ENCODE measurements at regions not wholly inside any gene's neighbourhood (a gene's known extent, or its start where the extent isn't known, plus 50 kb on each side); places are given as distances from the start of the nearest gene placed in this dataset.
"Not testable (repeated sequence)": the region's sequence is repeated elsewhere in the genome, so short reads cannot be mapped to it uniquely, and the experiment has no call there.

DNA sequence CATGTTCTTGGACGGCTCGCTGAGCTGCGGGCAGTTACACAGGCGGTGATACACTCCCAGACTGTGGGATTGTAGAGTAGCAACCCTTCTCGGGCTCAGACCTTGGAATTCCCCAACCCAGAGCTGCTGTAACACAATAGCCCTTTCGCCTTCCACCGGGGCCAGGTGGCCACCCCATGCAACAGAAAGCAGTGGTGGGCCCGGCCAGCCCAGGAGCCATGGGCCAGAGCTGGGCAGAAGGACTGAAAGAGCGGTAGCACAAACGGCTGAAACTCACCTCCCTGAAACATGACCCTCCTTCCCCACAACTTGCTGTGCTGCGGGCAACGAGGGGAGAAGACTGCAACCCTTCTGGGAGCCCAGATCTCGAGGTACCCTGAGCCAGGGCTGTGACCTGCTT, 429.0 kb downstream of the SLITRK1 start:
- Histone ChIP-seq H3K9me3 (no peaks in the 10 kb centered on the region), H3K4me3 (no peak overlapping the region), H3K36me3 (no peaks in the 10 kb centered on the region), H3K27ac (no peak overlapping the region), H3K4me1 (no peaks in the 10 kb centered on the region), H3K27me3 (no peaks in the 10 kb centered on the region)
- TF ChIP-seq POLR2A (IDR thresholded peaks at IDR 0.05) (no peak), CTCF (IDR thresholded peaks at IDR 0.05) (no peak)
- no peak for DNase-seq
- intact Hi-C loops (cut with DNase I; ENCODE audit: low total_unique reads) = no loop called here

DNA sequence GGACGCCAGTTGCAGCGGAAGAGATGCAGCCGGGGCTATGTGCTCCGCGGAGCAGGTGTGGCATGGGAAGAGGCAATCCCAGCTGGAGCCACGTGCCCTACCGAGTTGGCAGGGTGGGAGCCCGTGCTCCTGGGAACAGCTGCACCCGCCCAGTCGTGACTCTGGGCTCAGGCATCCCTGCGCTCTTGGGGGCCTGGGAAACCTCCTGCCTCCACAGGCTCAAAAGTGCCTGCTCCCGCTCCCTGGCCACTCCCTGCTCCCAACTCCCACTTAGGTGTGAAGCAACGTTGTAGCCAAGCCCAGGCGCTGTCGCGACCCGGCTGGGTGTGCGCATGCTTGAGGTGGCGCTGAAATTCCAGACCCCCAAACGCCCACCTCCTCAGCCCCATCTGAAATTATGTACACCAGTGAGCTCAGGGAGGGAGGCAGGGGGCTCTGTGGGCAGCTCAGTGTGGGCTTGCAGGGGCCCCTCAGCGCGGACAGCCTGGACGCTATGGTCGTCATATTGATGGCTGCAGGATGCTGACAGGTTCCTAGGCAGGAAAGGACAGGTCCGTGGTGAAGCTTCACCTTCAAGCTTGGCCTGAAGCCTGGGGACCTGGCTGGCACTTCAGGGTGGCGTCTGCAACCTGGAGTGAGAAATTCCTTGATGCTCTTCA, 429.9 kb downstream of the SLITRK1 start:
- Histone ChIP-seq H3K27ac (no peak overlapping the region), H3K9me3 (no peaks in the 10 kb centered on the region), H3K4me1 (no peaks in the 10 kb centered on the region), H3K36me3 (no peaks in the 10 kb centered on the region), H3K4me3 (no peak overlapping the region), H3K27me3 (no peaks in the 10 kb centered on the region)
- no peak for TF ChIP-seq CTCF (IDR thresholded peaks at IDR 0.05)
- no peak for TF ChIP-seq POLR2A (IDR thresholded peaks at IDR 0.05)
- intact Hi-C loops (cut with DNase I; ENCODE audit: low total_unique reads) = no loop called here
- DNase-seq = no peak

DNA sequence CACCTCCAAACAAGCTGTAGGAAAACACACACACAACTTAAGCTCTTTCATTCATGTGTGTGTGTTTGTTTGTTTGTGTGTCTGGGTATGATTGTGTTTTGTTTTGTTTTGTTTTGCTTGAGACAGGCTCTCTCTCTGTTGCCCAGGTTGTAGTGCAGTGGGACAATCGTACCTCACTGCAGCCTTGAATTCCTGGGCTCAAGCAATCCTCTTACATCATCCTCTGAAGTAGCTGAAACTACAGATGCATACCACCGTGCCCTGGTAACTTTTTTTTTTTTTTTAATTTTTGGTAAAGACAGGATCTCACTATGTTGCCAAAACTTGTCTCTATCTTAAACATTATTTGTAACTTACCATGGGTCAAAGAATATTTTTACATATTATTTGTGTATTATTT, 431.7 kb downstream of the SLITRK1 start:
- TF ChIP-seq POLR2A (IDR thresholded peaks at IDR 0.05) (no peak), CTCF (IDR thresholded peaks at IDR 0.05) (no peak)
- intact Hi-C loops (cut with DNase I; ENCODE audit: low total_unique reads) = no loop called here
- no peaks in the 10 kb centered on the region for H3K4me1 ChIP-seq
- DNase-seq = no peak
- no peaks in the 10 kb centered on the region for H3K9me3 ChIP-seq
- H3K4me3 ChIP-seq = no peak overlapping the region
- H3K27ac ChIP-seq = no peak overlapping the region
- H3K36me3 ChIP-seq = no peaks in the 10 kb centered on the region
- no peaks in the 10 kb centered on the region for H3K27me3 ChIP-seq

GRCh38 chr13:83449668-83450395, 432.4 kb downstream of the SLITRK1 start:
- no peaks in the 10 kb centered on the region for H3K27me3 ChIP-seq
- no peak overlapping the region for H3K27ac ChIP-seq
- H3K4me1 ChIP-seq = no peaks in the 10 kb centered on the region
- H3K4me3 ChIP-seq = no peak overlapping the region
- TF ChIP-seq CTCF (IDR thresholded peaks at IDR 0.05) (no peak), POLR2A (IDR thresholded peaks at IDR 0.05) (no peak)
- H3K36me3 ChIP-seq = no peaks in the 10 kb centered on the region
- no peaks in the 10 kb centered on the region for H3K9me3 ChIP-seq
- DNase-seq = no peak
- intact Hi-C loops (cut with DNase I; ENCODE audit: low total_unique reads) = no loop called here

DNA sequence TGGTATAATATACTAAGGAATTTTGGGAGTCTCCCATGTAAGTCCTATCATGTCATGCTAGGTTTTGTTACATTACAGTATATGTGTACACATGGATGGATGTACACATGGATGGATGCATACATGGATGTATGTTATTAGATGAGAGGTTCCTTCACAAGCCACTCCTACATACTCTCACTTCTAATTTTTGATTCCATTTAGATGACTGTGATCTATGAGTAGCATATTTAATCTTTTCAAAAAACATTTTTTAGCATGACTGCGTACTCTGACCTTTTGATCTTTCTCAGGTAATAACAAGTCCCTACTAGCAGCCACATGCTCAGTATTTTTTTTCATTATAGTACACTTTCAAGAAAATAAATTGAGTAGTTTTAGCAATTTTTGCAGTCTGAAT, 441.8 kb downstream of the SLITRK1 start:
- H3K4me1 ChIP-seq = no peaks in the 10 kb centered on the region
- DNase-seq = no peak
- no peak overlapping the region for H3K27ac ChIP-seq
- H3K4me3 ChIP-seq = no peak overlapping the region
- no peaks in the 10 kb centered on the region for H3K27me3 ChIP-seq
- TF ChIP-seq CTCF (IDR thresholded peaks at IDR 0.05) = no peak
- TF ChIP-seq POLR2A (IDR thresholded peaks at IDR 0.05) = no peak
- intact Hi-C loops (cut with DNase I; ENCODE audit: low total_unique reads) = no loop called here
- H3K36me3 ChIP-seq = no peaks in the 10 kb centered on the region
- H3K9me3 ChIP-seq = no peaks in the 10 kb centered on the region

DNA sequence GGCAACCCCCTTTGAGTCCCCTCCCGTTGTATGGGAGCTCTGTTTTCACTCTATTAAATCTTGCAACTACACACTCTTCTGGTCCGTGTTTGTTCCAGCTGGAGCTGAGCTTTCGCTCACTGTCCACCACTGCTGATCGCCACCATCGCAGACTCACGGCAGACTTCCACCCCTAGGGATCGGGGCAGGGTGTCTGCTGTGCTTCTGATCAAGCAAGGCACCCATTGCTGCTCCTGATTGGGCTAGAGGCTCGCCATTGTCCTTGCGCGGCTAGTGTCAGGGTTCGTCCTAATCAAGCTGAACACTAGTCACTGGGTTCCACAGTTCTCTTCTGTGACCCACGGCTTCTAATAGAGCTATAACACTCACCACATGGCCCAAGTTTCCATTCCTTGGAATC, 442.8 kb downstream of the SLITRK1 start:
- not testable (repeated sequence) for DNase-seq, H3K4me1 ChIP-seq, H3K27me3 ChIP-seq

More for the DNA sequence above, 442.8 kb downstream of the SLITRK1 start:
- H3K4me3 ChIP-seq; H3K36me3 ChIP-seq; H3K9me3 ChIP-seq; intact Hi-C loops (cut with DNase I; ENCODE audit: low total_unique reads); H3K27ac ChIP-seq: not testable (repeated sequence)
